Caki2 (cell line): ENCODE measurements at regions not wholly inside any gene's neighbourhood (a gene's known extent, or its start where the extent isn't known, plus 50 kb on each side); places are given as distances from the start of the nearest gene placed in this dataset.
A peak's percentile ranks its signal among the peaks of the same experiment; 100 is the strongest.

Source experiments
- DNase-seq: peaks from one replicate; pipeline ENCODE4 v3.0.0-alpha.2; 2015; ENCODE audit warnings: low read depth
- in situ Hi-C: cut with HindIII; loops from 2 replicates; pipeline ENCODE4 v1.10.0; 2016; ENCODE audit warnings: low sequenced_read_pairs, low pct_unique_long_range_greater_than_20kb, mixed read lengths

- DNase-seq: no peak
- in situ Hi-C loops: no loop called here
Measured at GRCh38 chr20:56986931-56987720, 279.3 kb downstream of the BMP7 start.

GRCh38 chr20:56987986-56988385 is 278.5 kb downstream of the BMP7 start:
- no peak for DNase-seq
- in situ Hi-C loops: no loop called here

- DNase-seq: no peak
- in situ Hi-C loops: no loop called here
Measured at GRCh38 chr20:56988446-56988845, 278.0 kb downstream of the BMP7 start.

- in situ Hi-C loops: no loop called here
Measured at GRCh38 chr20:56989516-56989915, 276.9 kb downstream of the BMP7 start.

GRCh38 chr20:56993020-56993559 is 273.4 kb downstream of the BMP7 start:
- DNase-seq: no peak
- in situ Hi-C loops: no loop called here

More at GRCh38 chr20:56989516-56989915, 276.9 kb downstream of the BMP7 start:
- no peak for DNase-seq

GRCh38 chr20:56994006-56994405 is 272.4 kb downstream of the BMP7 start:
- DNase-seq: no peak
- in situ Hi-C loops: no loop called here

GRCh38 chr20:56995149-56995548 is 271.3 kb downstream of the BMP7 start:
- DNase-seq: no peak
- in situ Hi-C loops: no loop called here

- DNase-seq: no peak
- in situ Hi-C loops: no loop called here
Measured at GRCh38 chr20:56995635-56996075, 270.8 kb downstream of the BMP7 start.

- in situ Hi-C loops: no loop called here
- no peak for DNase-seq
Measured at GRCh38 chr20:56996533-56996932, 269.9 kb downstream of the BMP7 start.

GRCh38 chr20:56998438-56998837 is 268.0 kb downstream of the BMP7 start:
- in situ Hi-C loops: no loop called here
- DNase-seq: no peak

- in situ Hi-C loops: no loop called here
- DNase-seq: no peak
Measured at GRCh38 chr20:57000441-57000968, 265.9 kb downstream of the BMP7 start.

- in situ Hi-C loops: no loop called here
Measured at GRCh38 chr20:57001126-57001767, 265.2 kb downstream of the BMP7 start.

GRCh38 chr20:57002066-57002570 is 264.3 kb downstream of the BMP7 start:
- no peak for DNase-seq
- in situ Hi-C loops: no loop called here

More at GRCh38 chr20:57001126-57001767, 265.2 kb downstream of the BMP7 start:
- DNase-seq: no peak

- no peak for DNase-seq
- in situ Hi-C loops: no loop called here
Measured at GRCh38 chr20:57003012-57003411, 263.4 kb downstream of the BMP7 start.

- no peak for DNase-seq
- in situ Hi-C loops: no loop called here
Measured at GRCh38 chr20:57004416-57004815, 262.0 kb downstream of the BMP7 start.

- in situ Hi-C loops: no loop called here
- no peak for DNase-seq
Measured at GRCh38 chr20:57004951-57005933, 261.2 kb downstream of the BMP7 start.

GRCh38 chr20:57006411-57007170 is 259.9 kb downstream of the BMP7 start:
- DNase-seq: peak; percentile 69
- in situ Hi-C loops: no loop called here
